NCI-H2196 (cell line): ENCODE measurements at regions not wholly inside any gene's neighbourhood (a gene's known extent, or its start where the extent isn't known, plus 50 kb on each side); places are given as distances from the start of the nearest gene placed in this dataset.

Experiments used
- DNase-seq: peaks from one replicate; lab custom pipeline; 2025; ENCODE audit not compliant: unreplicated experiment; lab: John Stamatoyannopoulos, UW

- DNase-seq = no peak
Observed at GRCh38 chr5:23368393-23368792, 139.0 kb upstream of the PRDM9 start.

- DNase-seq = no peak
Observed at GRCh38 chr5:23367874-23368273, 139.5 kb upstream of the PRDM9 start.

- DNase-seq = no peak
Observed at GRCh38 chr5:23353286-23353685, 154.1 kb upstream of the PRDM9 start.

GRCh38 chr5:23352446-23352845 is 155.0 kb upstream of the PRDM9 start:
- no peak for DNase-seq

DNA sequence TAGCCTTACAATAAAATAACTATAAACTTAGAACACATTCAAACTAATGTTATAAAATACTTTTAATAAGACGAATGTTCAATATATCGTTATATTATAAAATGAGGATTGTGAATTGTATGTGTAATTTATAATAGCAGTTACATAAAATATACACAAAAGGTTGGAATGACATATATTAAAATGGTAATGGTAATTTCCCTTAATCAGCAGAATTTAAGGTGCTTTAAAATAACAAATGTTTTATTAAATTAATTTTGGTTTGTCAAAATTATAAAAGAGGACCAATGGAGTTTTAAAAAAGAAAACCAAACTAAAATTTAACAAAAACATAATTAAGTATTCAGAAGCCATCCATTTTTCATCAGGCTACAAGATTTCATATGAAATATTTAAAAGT is 164.3 kb upstream of the PRDM9 start:
- DNase-seq = no peak

- no peak for DNase-seq
Observed at GRCh38 chr5:23332650-23333251, 174.7 kb upstream of the PRDM9 start.

DNA sequence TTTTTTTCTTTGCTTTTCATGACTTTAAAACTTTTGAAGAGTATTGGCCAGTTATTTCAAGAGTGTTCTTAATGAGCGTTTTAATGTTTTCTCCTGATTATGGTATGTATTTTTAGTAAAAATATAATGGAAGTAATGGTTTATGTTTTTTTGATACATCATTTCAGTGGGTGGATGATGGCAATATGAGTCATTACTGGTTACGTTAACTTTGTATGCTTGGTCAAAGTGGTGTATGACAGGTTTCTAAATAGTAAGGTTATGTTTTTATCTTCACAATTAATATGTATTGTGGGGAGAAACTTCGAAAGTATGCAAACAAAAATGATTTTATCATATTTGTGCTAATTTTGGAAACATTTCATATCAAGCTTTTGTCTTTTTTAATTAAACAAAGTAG is 176.7 kb upstream of the PRDM9 start:
- no peak for DNase-seq

DNA sequence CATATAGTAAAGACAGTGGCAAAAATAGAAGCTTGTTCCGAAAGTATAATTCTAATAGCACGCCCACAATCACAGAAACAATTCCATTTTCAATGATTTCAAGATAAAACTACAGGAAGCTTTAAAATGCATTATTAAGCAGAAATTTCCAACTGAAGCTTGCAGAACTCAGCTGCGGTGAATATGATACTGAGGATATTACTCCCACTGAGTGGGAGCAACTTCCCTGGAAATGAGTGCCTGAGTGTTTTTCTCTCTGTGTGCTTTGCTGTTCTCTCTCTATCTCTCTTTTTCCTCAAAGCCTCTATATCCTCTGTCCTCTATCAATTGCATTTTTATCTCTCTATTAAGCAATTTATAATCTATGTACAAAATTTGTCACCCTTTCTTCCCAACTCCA is 187.5 kb upstream of the PRDM9 start:
- no peak for DNase-seq

- DNase-seq = no peak
Observed at GRCh38 chr5:23318960-23319359, 188.4 kb upstream of the PRDM9 start.

- no peak for DNase-seq
Observed at GRCh38 chr5:23318166-23318565, 189.2 kb upstream of the PRDM9 start.

DNA sequence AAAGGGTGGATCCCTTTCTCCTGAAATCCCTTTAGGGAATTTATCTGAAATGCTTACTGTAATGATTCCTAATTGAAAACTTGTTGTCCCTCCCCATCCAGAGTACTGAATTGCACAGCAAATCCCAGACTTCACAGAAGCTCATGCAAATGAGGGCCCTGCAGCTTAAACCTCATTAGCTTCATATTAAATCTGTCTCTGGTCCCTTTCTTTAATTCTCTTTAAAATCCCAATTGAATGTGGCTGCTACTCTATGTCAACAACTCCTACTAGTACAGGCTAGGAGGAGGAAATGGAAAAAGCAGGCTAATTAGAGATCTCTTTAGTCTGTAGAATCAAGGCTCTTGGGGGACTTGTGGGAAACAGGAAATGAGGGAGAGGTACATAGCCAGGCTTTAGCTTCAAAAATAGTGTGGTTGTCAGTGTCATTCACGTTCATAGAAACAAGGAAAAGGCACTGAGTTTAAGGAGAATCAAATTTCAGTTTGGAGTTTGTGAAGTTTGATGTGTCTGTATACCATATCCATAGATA is 191.3 kb upstream of the PRDM9 start:
- DNase-seq = no peak

- DNase-seq = no peak
Observed at GRCh38 chr5:23314827-23315226, 192.6 kb upstream of the PRDM9 start.

GRCh38 chr5:23305055-23305454 is 202.4 kb upstream of the PRDM9 start:
- no peak for DNase-seq

- no peak for DNase-seq
Observed at GRCh38 chr5:23303836-23304235, 203.6 kb upstream of the PRDM9 start.

GRCh38 chr5:23303435-23303834 is 204.0 kb upstream of the PRDM9 start:
- no peak for DNase-seq

- DNase-seq = no peak
Observed at GRCh38 chr5:23302438-23302837, 205.0 kb upstream of the PRDM9 start.

GRCh38 chr5:23289162-23289561 is 218.2 kb upstream of the PRDM9 start:
- DNase-seq = no peak

DNA sequence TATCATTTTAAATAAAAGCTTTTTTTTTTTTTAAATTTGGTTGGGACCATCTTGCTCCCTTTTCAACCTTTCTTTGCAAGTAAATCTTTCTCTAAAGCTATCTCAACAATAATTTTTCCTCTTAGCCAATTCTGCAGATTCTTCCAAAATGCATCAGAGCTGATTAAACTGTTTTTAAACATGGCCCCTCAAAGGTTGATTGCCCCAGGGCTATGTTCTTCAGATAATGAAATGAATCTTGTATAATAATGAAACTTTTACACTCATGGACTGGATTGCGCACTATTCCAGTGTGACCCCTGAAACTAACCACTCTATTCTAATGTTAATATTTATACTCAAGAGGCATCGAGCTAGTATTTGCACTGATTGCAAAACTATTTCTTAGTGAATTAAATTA is 222.8 kb upstream of the PRDM9 start:
- DNase-seq = no peak

DNA sequence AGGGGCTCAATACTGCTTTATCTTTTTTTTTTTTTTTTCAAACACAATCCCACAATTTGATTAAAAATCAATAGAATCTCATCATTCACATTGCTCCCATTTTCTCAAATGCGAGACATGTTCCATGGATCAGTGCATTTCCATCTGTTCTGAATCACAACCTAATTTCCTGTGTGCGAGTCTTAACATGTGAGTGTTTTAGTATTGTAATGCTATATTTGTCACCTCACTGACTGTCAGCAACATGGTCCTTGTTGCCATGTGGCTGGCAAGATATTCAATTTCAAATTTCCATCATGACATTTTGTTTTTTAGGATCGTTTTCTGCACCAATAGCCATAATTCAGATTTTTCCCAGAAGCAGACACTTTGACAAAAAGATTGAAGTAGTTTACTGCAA is 233.2 kb upstream of the PRDM9 start:
- DNase-seq = no peak

DNA sequence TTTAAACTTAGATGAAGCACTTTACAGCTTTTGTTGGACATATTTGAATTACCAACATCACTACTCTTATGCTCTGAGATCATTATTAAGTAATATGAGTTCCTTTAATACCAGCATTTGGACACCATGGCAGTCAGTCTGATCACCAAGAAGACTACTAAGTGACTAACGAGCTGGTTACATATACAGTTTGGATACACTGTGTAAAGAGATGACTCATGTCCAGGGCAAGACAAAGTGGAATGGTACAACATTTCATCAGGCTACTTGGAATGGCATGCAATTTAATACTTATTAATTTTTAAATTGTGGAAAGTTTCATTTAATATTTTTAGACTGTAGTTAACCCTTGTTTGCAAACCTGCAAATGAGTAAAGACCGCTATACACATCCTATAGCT is 237.4 kb upstream of the PRDM9 start:
- DNase-seq = no peak

GRCh38 chr5:23268136-23268535 is 239.3 kb upstream of the PRDM9 start:
- DNase-seq = no peak

GRCh38 chr5:23260621-23261020 is 246.8 kb upstream of the PRDM9 start:
- DNase-seq = no peak

DNA sequence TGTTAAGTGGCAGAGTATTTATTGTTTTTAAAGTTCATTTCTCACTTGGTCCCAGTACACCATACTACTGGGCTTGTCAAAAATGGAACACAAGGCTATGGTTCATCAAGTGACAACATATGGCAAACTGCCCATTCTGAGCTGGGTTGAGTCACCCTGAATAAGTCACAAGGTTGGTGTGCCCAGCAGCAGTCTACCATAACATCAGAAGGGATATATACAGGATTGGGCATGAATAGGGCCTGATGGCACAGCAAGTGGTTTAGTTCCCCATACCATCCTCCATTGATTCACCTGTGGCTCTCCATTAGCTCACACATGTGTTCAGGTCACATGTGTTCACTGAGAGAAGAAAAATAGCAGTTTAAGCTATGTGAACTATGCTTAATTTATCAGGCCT is 249.8 kb upstream of the PRDM9 start:
- DNase-seq = no peak
